ENCODE measurements at regions not wholly inside any gene's neighbourhood (a gene's known extent, or its start where the extent isn't known, plus 50 kb on each side); places are given as distances from the start of the nearest gene placed in this dataset.

- TF ChIP-seq CTCF (IDR thresholded peaks at IDR 0.05; ENCODE audit: poor library complexity) (no peak), EZH2phosphoT487 (IDR thresholded peaks at IDR 0.05; ENCODE audit: low read depth, severe bottlenecking, unreplicated experiment) (no peak)
These were observed 515.0 kb upstream of the HS6ST1 start for GRCh38 chr2:128833664-128834027.
